CD4-positive, CD25-positive, alpha-beta regulatory T cell (primary cell): ENCODE measurements at regions not wholly inside any gene's neighbourhood (a gene's known extent, or its start where the extent isn't known, plus 50 kb on each side); places are given as distances from the start of the nearest gene placed in this dataset.

Experiments
- ATAC-seq, 2 donors: fragments of 150-1000 bp; cut with Tn5 transposase; one replicate each; pipeline ENCODE4 v1.10.0; 2021; ENCODE audit warnings: low read depth in 2 of 2, moderate number of reproducible peaks in 2 of 2, moderate library complexity in 1 of 2
- DNase-seq, 3 donors: peaks; one replicate each; pipeline versions ENCODE4 v3.0.0 to v3.0.0-alpha.2; 2012 to 2022; ENCODE audit warnings: mixed read lengths in 1 of 3
- H3K27ac ChIP-seq: one replicate; pipeline ENCODE4 v1.7.0; 2013; ENCODE audit warnings: mild to moderate bottlenecking, low read length; ENCODE audit not compliant: insufficient read depth, poor library complexity, severe bottlenecking
- H3K27me3 ChIP-seq: one replicate; pipeline ENCODE4 v1.7.0; 2013; ENCODE audit warnings: low read length; ENCODE audit not compliant: control insufficient read depth, insufficient read depth
- H3K36me3 ChIP-seq: one replicate; pipeline ENCODE4 v1.7.0; 2013; ENCODE audit warnings: mild to moderate bottlenecking, low read length, moderate library complexity; ENCODE audit not compliant: control insufficient read depth, insufficient read depth
- H3K4me1 ChIP-seq: 2 replicates; pipeline ENCODE4 v1.7.0; 2013; ENCODE audit warnings: mild to moderate bottlenecking, low read length; ENCODE audit not compliant: insufficient read depth, control insufficient read depth, poor library complexity, severe bottlenecking
- H3K4me3 ChIP-seq: one replicate; pipeline ENCODE4 v1.7.0; 2013; ENCODE audit warnings: low read depth, mild to moderate bottlenecking, low read length, moderate library complexity
- H3K9me3 ChIP-seq, 2 experiments: 1 replicate in 1 of 2; 2 replicates in 1 of 2; pipeline ENCODE4 v1.7.0; 2013; ENCODE audit warnings: low read length in 2 of 2, mild to moderate bottlenecking in 1 of 2, moderate library complexity in 1 of 2; ENCODE audit not compliant: control insufficient read depth in 2 of 2
- H3K27ac Mint-ChIP-seq, 3 donors: one replicate each; pipeline ENCODE4 v1.8.0; 2020 to 2022; ENCODE audit warnings: mild to moderate bottlenecking in 3 of 3, mixed read lengths in 3 of 3, moderate library complexity in 2 of 3
- H3K27me3 Mint-ChIP-seq: one replicate; pipeline ENCODE4 v1.8.0; 2022; ENCODE audit warnings: mild to moderate bottlenecking, mixed read lengths
- H3K36me3 Mint-ChIP-seq: one replicate; pipeline ENCODE4 v1.8.0; 2020; ENCODE audit warnings: mixed read lengths
- H3K4me1 Mint-ChIP-seq, 4 donors: one replicate each; pipeline ENCODE4 v1.8.0; 2020 to 2022; ENCODE audit warnings: mixed read lengths in 4 of 4, mild to moderate bottlenecking in 1 of 4
- H3K4me3 Mint-ChIP-seq, 4 donors: one replicate each; pipeline ENCODE4 v1.8.0; 2020 to 2022; ENCODE audit warnings: mild to moderate bottlenecking in 4 of 4, mixed read lengths in 4 of 4, moderate library complexity in 3 of 4
- H3K9me3 Mint-ChIP-seq, 7 donors: one replicate each; pipeline ENCODE4 v1.8.0; 2020 to 2022; ENCODE audit warnings: mixed read lengths in 7 of 7, mild to moderate bottlenecking in 3 of 7, moderate library complexity in 2 of 7

DNA sequence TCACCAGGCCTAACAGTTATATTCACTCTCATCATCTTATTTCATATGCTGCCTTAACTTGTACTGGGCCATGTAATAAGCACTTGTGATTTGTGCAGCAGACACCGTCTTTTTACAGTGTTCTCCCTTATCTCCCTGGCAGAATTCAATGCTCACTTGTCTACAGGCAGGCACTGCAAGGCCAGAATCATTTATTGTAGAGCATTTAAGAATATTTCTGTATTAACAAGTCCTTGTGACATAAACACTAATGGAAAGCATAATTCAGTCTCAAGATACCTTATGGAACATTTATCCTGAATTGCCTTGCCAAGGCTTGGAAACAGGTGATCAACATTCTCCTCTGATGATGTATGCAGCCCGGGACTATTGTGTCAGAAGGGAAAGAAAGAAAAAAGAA, 808.9 kb downstream of the STPG2 start:
- no peak for ATAC-seq
- Mint-ChIP-seq H3K27me3 (no peaks in the 10 kb centered on the region), H3K36me3 (no peaks in the 10 kb centered on the region), H3K9me3 (peaks cover 0 to 26% (median 11%) of the 10 kb centered on the region in 7 donors), H3K4me3 (no peak overlapping the region), H3K27ac (no peak overlapping the region), H3K4me1 (no peaks in the 10 kb centered on the region)
- Histone ChIP-seq H3K27ac (no peak overlapping the region), H3K36me3 (no peaks in the 10 kb centered on the region), H3K27me3 (no peaks in the 10 kb centered on the region), H3K9me3 (peaks cover 2 to 3% of the 10 kb centered on the region in 2 experiments), H3K4me1 (no peaks in the 10 kb centered on the region), H3K4me3 (no peak overlapping the region)
- DNase-seq: no peak

- H3K27ac ChIP-seq: no peak overlapping the region
Observed at GRCh38 chr4:97349468-97350186, 793.6 kb downstream of the STPG2 start.

GRCh38 chr4:97353876-97354275, 789.4 kb downstream of the STPG2 start:
- Mint-ChIP-seq H3K4me1 (no peaks in the 10 kb centered on the region), H3K36me3 (no peaks in the 10 kb centered on the region), H3K9me3 (peaks cover under 1 to 15% (median 4%) of the 10 kb centered on the region in 7 donors), H3K27me3 (no peaks in the 10 kb centered on the region), H3K4me3 (no peak overlapping the region), H3K27ac (no peak overlapping the region)
- H3K36me3 ChIP-seq: no peaks in the 10 kb centered on the region
- no peak for ATAC-seq
- H3K9me3 ChIP-seq: no peaks in the 10 kb centered on the region
- H3K27me3 ChIP-seq: no peaks in the 10 kb centered on the region
- H3K27ac ChIP-seq: no peak overlapping the region
- H3K4me3 ChIP-seq: no peak overlapping the region
- no peaks in the 10 kb centered on the region for H3K4me1 ChIP-seq
- DNase-seq: no peak

More at GRCh38 chr4:97349468-97350186, 793.6 kb downstream of the STPG2 start:
- no peak overlapping the region for H3K4me3 ChIP-seq
- no peaks in the 10 kb centered on the region for H3K4me1 ChIP-seq
- no peaks in the 10 kb centered on the region for H3K9me3 ChIP-seq
- no peaks in the 10 kb centered on the region for H3K36me3 ChIP-seq
- no peaks in the 10 kb centered on the region for H3K36me3 Mint-ChIP-seq
- DNase-seq: no peak
- ATAC-seq: no peak
- no peak overlapping the region for H3K27ac Mint-ChIP-seq
- H3K9me3 Mint-ChIP-seq: peaks cover 0 to 7% (median 1%) of the 10 kb centered on the region in 7 donors
- no peak overlapping the region for H3K4me3 Mint-ChIP-seq
- no peaks in the 10 kb centered on the region for H3K27me3 Mint-ChIP-seq
- no peaks in the 10 kb centered on the region for H3K27me3 ChIP-seq
- no peaks in the 10 kb centered on the region for H3K4me1 Mint-ChIP-seq

- H3K4me1 ChIP-seq: no peaks in the 10 kb centered on the region
- H3K36me3 ChIP-seq: no peaks in the 10 kb centered on the region
- Mint-ChIP-seq H3K36me3 (no peaks in the 10 kb centered on the region), H3K4me3 (no peak overlapping the region), H3K27me3 (no peaks in the 10 kb centered on the region), H3K27ac (no peak overlapping the region), H3K4me1 (no peaks in the 10 kb centered on the region), H3K9me3 (peaks cover 0 to 24% (median 13%) of the 10 kb centered on the region in 7 donors)
- no peaks in the 10 kb centered on the region for H3K27me3 ChIP-seq
- no peaks in the 10 kb centered on the region for H3K9me3 ChIP-seq
- DNase-seq (no peak), ATAC-seq (no peak)
- H3K4me3 ChIP-seq: no peak overlapping the region
- H3K27ac ChIP-seq: no peak overlapping the region
Observed at GRCh38 chr4:97359826-97360225, 783.5 kb downstream of the STPG2 start.

GRCh38 chr4:97360733-97361132, 782.5 kb downstream of the STPG2 start:
- H3K36me3 ChIP-seq: no peaks in the 10 kb centered on the region

DNA sequence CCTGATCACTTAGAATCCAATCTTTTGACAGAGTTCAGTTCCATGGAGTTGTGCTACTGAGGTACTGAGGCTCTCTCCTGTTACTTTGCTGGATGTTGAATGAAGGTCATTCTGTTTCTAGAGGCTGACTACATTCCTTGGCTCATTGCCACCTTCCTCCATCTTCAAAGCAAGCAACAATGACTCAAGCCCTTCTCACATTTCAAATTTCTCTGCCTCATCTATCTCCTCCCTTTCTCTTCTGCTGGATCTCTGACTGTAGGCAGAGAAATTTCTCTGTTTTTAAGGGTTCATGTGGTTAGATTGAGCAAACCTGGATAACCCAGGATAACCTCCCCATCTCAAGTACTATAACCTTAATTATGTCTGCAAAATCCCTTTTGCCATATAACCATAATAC, 775.4 kb downstream of the STPG2 start:
- H3K4me1 ChIP-seq: no peaks in the 10 kb centered on the region
- Mint-ChIP-seq H3K9me3 (peaks cover 0 to 17% (median 8%) of the 10 kb centered on the region in 7 donors), H3K4me3 (no peak overlapping the region), H3K27me3 (no peaks in the 10 kb centered on the region), H3K27ac (no peak overlapping the region), H3K36me3 (no peaks in the 10 kb centered on the region), H3K4me1 (no peaks in the 10 kb centered on the region)
- ATAC-seq (no peak), DNase-seq (no peak)
- H3K4me3 ChIP-seq: no peak overlapping the region
- H3K27me3 ChIP-seq: no peaks in the 10 kb centered on the region
- no peaks in the 10 kb centered on the region for H3K9me3 ChIP-seq
- H3K27ac ChIP-seq: no peak overlapping the region
- H3K36me3 ChIP-seq: no peaks in the 10 kb centered on the region

More at GRCh38 chr4:97360733-97361132, 782.5 kb downstream of the STPG2 start:
- no peaks in the 10 kb centered on the region for H3K4me1 ChIP-seq
- H3K4me1 Mint-ChIP-seq: no peaks in the 10 kb centered on the region
- no peak for ATAC-seq
- no peak overlapping the region for H3K27ac ChIP-seq
- H3K27me3 Mint-ChIP-seq: no peaks in the 10 kb centered on the region
- H3K4me3 Mint-ChIP-seq: no peak overlapping the region
- no peaks in the 10 kb centered on the region for H3K36me3 Mint-ChIP-seq
- DNase-seq: no peak
- H3K27me3 ChIP-seq: no peaks in the 10 kb centered on the region
- H3K9me3 ChIP-seq: no peaks in the 10 kb centered on the region
- no peak overlapping the region for H3K4me3 ChIP-seq
- no peak overlapping the region for H3K27ac Mint-ChIP-seq
- peaks cover 0 to 24% (median 13%) of the 10 kb centered on the region in 7 donors for H3K9me3 Mint-ChIP-seq

- peaks cover 0 to 17% (median 7%) of the 10 kb centered on the region in 7 donors for H3K9me3 Mint-ChIP-seq
- no peak for ATAC-seq
- H3K9me3 ChIP-seq: no peaks in the 10 kb centered on the region
- H3K27me3 Mint-ChIP-seq: no peaks in the 10 kb centered on the region
- H3K27me3 ChIP-seq: no peaks in the 10 kb centered on the region
- no peak overlapping the region for H3K27ac Mint-ChIP-seq
- DNase-seq: no peak
- H3K4me3 ChIP-seq: no peak overlapping the region
- H3K4me1 ChIP-seq: no peaks in the 10 kb centered on the region
- H3K36me3 ChIP-seq: no peaks in the 10 kb centered on the region
- no peaks in the 10 kb centered on the region for H3K4me1 Mint-ChIP-seq
- no peak overlapping the region for H3K4me3 Mint-ChIP-seq
- H3K27ac ChIP-seq: no peak overlapping the region
- no peaks in the 10 kb centered on the region for H3K36me3 Mint-ChIP-seq
Observed at GRCh38 chr4:97370568-97370967, 772.7 kb downstream of the STPG2 start.

- DNase-seq (no peak), ATAC-seq (no peak)
- no peak overlapping the region for H3K4me3 Mint-ChIP-seq
- H3K4me3 ChIP-seq: no peak overlapping the region
- peak overlapping the region in 1 of 3 donors; percentile 54 for H3K27ac Mint-ChIP-seq
- no peaks in the 10 kb centered on the region for H3K27me3 Mint-ChIP-seq
- H3K9me3 ChIP-seq: no peaks in the 10 kb centered on the region
- no peaks in the 10 kb centered on the region for H3K4me1 Mint-ChIP-seq
- H3K9me3 Mint-ChIP-seq: peaks cover 0 to 16% (median 5%) of the 10 kb centered on the region in 7 donors
- H3K36me3 ChIP-seq: no peaks in the 10 kb centered on the region
- no peak overlapping the region for H3K27ac ChIP-seq
- no peaks in the 10 kb centered on the region for H3K4me1 ChIP-seq
- no peaks in the 10 kb centered on the region for H3K36me3 Mint-ChIP-seq
- H3K27me3 ChIP-seq: no peaks in the 10 kb centered on the region
Observed at GRCh38 chr4:97374526-97374925, 768.8 kb downstream of the STPG2 start.
